Ishikawa (cell line): ENCODE measurements at regions not wholly inside any gene's neighbourhood (a gene's known extent, or its start where the extent isn't known, plus 50 kb on each side); places are given as distances from the start of the nearest gene placed in this dataset.

Experiments used
- CREB1 ChIP-seq: IDR thresholded peaks from 2 replicates; pipeline ENCODE4 v1.6.1; 2012; ENCODE audit warnings: low read depth
- MAX ChIP-seq: IDR thresholded peaks from 2 replicates; pipeline ENCODE4 v1.6.1; 2012

GRCh38 chr10:2913474-2913873, 153.9 kb upstream of the PFKP start:
- TF ChIP-seq CREB1 (no peak), MAX (no peak)
